ENCODE measurements at regions not wholly inside any gene's neighbourhood (a gene's known extent, or its start where the extent isn't known, plus 50 kb on each side); places are given as distances from the start of the nearest gene placed in this dataset.

DNA sequence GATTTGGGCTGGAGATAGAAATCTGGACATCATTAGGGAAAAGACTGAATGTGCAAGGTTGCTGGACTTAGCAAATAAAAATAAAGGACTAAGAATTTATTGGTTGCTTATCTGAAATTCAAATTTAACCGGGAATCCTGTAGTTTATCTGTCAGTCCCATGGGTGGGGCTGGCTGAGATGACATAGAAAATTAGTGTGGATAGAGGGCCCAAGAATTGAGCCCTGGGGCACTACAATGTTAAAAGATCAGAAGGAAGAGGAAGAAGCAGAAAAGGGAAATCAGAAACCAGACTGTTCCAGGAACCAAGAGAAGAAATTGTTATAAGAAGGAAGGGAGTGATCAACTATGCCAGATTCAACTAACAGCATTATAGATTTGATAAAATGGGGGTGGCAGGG lies 96.7 kb upstream of the CCDC196 start:
- TF ChIP-seq, protein P1, sequence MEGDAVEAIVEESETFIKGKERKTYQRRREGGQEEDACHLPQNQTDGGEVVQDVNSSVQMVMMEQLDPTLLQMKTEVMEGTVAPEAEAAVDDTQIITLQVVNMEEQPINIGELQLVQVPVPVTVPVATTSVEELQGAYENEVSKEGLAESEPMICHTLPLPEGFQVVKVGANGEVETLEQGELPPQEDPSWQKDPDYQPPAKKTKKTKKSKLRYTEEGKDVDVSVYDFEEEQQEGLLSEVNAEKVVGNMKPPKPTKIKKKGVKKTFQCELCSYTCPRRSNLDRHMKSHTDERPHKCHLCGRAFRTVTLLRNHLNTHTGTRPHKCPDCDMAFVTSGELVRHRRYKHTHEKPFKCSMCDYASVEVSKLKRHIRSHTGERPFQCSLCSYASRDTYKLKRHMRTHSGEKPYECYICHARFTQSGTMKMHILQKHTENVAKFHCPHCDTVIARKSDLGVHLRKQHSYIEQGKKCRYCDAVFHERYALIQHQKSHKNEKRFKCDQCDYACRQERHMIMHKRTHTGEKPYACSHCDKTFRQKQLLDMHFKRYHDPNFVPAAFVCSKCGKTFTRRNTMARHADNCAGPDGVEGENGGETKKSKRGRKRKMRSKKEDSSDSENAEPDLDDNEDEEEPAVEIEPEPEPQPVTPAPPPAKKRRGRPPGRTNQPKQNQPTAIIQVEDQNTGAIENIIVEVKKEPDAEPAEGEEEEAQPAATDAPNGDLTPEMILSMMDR (IDR thresholded peaks at IDR 0.05; ENCODE audit: poor library complexity), result no peak
- TF ChIP-seq EZH2phosphoT487 (IDR thresholded peaks at IDR 0.05; ENCODE audit: low read depth, severe bottlenecking, unreplicated experiment), result no peak

Data from hepatocyte (in vitro differentiated cells).